ENCODE measurements at regions not wholly inside any gene's neighbourhood (a gene's known extent, or its start where the extent isn't known, plus 50 kb on each side); places are given as distances from the start of the nearest gene placed in this dataset.

DNA sequence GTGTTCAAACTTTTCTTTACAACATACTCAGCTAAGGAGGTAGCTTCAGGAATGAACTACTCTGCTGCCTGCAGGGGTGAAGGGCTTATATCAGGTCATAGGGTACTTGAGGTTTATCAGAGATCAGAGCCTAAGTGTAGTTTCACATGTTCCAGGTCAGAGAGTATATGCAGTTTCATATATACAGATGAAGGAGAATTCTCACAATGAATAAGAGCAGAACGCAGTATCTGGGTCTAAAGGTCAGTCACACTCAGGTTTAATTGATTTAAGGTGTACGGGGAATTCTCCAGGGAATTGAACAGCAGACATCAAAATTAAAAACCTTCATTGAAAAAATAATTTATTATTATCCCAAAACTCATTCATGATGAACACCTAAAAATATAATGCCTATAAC is 700.6 kb downstream of the TECRL start:
- H2AFZ ChIP-seq (ENCODE audit: low read length): no peak overlapping the region

More for the DNA sequence above, 700.6 kb downstream of the TECRL start:
- Histone ChIP-seq H4K8ac (replicated peaks; ENCODE audit: insufficient read length, low read depth, low read length) (no peak overlapping the region), H4K20me1 (ENCODE audit: control insufficient read depth, insufficient read depth, insufficient read length) (no peaks in the 10 kb centered on the region), H3K9me3 (ENCODE audit: control insufficient read depth, low read depth, low read length) (no peaks in the 10 kb centered on the region), H3K23me2 (ENCODE audit: insufficient read length, low read depth, low read length, poor library complexity, severe bottlenecking) (no peaks in the 10 kb centered on the region), H3T11ph (ENCODE audit: low read length) (no peak overlapping the region), H4K91ac (ENCODE audit: insufficient read length, low read depth, low read length) (no peak overlapping the region), H2BK20ac (ENCODE audit: low read depth, low read length, poor library complexity, severe bottlenecking) (no peak overlapping the region), H4K5ac (ENCODE audit: insufficient read length, low read depth, low read length) (no peak overlapping the region), H3K56ac (ENCODE audit: insufficient read length, low read depth, low read length) (no peak overlapping the region), H2AK5ac (ENCODE audit: insufficient read length, low read length) (no peak overlapping the region), H2BK5ac (ENCODE audit: insufficient read length, low read length) (no peak overlapping the region), H3K79me2 (ENCODE audit: insufficient read depth, low read length) (no peaks in the 10 kb centered on the region), H3K79me1 (ENCODE audit: insufficient read depth, low read depth, low read length, poor library complexity, severe bottlenecking) (no peaks in the 10 kb centered on the region), H3K23ac (ENCODE audit: insufficient read length, low read depth, low read length) (no peak overlapping the region), H2BK15ac (ENCODE audit: low read depth, low read length) (no peak overlapping the region), H3K4me2 (ENCODE audit: insufficient read depth, insufficient read length, low read length) (no peak overlapping the region), H3K18ac (ENCODE audit: insufficient read length, low read depth, low read length) (no peak overlapping the region), H3K4ac (ENCODE audit: low read depth, low read length) (no peak overlapping the region), H3K9ac (ENCODE audit: extremely low read depth, insufficient read length, low read length) (no peak overlapping the region), H3K27me3 (ENCODE audit: insufficient read depth, low read length) (no peaks in the 10 kb centered on the region), H2BK120ac (ENCODE audit: low read depth, low read length, poor library complexity, severe bottlenecking) (no peak overlapping the region), H3K4me1 (ENCODE audit: insufficient read depth, low read length) (no peaks in the 10 kb centered on the region), H3K27ac (ENCODE audit: insufficient read length, low read depth, low read length) (no peak overlapping the region), H3K14ac (ENCODE audit: insufficient read depth, low read length) (no peak overlapping the region), H2BK12ac (ENCODE audit: insufficient read length, low read depth, low read length) (no peak overlapping the region)
- Mint-ChIP-seq H3K4me3 (no peak overlapping the region), H3K36me3 (ENCODE audit: insufficient read depth in 1 of 3, low read depth in 3 of 3) (no peaks in the 10 kb centered on the region), H3K9me3 (no peaks in the 10 kb centered on the region), H3K4me1 (no peaks in the 10 kb centered on the region; a peak in 1 of 4 replicates), H3K27ac (no peak overlapping the region), H3K27me3 (ENCODE audit: low read depth) (no peaks in the 10 kb centered on the region)
- DNase-seq: no peak
- TF ChIP-seq, protein P1, sequence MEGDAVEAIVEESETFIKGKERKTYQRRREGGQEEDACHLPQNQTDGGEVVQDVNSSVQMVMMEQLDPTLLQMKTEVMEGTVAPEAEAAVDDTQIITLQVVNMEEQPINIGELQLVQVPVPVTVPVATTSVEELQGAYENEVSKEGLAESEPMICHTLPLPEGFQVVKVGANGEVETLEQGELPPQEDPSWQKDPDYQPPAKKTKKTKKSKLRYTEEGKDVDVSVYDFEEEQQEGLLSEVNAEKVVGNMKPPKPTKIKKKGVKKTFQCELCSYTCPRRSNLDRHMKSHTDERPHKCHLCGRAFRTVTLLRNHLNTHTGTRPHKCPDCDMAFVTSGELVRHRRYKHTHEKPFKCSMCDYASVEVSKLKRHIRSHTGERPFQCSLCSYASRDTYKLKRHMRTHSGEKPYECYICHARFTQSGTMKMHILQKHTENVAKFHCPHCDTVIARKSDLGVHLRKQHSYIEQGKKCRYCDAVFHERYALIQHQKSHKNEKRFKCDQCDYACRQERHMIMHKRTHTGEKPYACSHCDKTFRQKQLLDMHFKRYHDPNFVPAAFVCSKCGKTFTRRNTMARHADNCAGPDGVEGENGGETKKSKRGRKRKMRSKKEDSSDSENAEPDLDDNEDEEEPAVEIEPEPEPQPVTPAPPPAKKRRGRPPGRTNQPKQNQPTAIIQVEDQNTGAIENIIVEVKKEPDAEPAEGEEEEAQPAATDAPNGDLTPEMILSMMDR (conservative IDR thresholded peaks at IDR 0.05): no peak
- WGBS (ENCODE audit: extremely low coverage, insufficient read length, low lambda C conversion rate): no CpG with 5 or more reads among the region's 2 CpGs

All from H9 (cell line).